ENCODE measurements at regions not wholly inside any gene's neighbourhood (a gene's known extent, or its start where the extent isn't known, plus 50 kb on each side); places are given as distances from the start of the nearest gene placed in this dataset.
"Not testable (repeated sequence)": the region's sequence is repeated elsewhere in the genome, so short reads cannot be mapped to it uniquely, and the experiment has no call there.

DNA sequence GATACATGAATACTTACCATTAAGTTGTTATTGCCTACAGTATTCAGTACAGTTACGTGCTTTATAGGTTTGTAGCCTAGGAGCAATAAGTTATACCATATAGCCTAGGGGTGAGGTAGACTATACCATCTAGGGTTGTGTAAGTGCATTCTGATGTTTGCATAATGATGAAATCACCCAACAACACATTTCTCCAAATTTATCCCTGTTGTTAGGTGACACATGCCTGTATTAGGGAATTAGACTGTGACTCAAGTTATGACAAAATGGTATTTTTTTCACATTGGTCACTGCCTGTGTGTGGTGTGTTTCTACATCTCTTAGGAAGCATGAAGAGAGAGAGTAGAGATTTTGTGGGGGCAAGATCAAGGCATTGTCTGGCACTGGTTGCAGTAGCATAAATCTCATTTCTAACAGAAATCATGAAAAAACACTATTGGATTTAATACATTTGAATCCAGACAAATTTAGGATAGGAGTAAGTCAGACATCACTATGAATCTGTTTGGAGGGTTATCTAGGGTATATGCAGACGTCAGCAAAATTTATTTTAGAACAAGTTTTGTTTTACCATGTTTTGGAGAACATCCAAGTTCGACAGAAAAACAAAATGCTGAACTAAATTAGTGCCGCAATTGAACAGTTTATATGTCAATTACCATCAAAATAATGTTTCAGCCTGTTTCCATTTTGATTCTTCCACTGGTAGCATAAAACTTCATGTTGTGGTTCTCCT, 332.1 kb downstream of the LMO7 start:
- ATAC-seq (no peak), DNase-seq (no peak)
- no peaks in the 10 kb centered on the region for H3K9me3 ChIP-seq (ENCODE audit: control insufficient read depth, low read length)
- no peak overlapping the region for H3K4me3 ChIP-seq (ENCODE audit: low read length)
- intact Hi-C loops (cut with DNase I): no loop called here
- no peak overlapping the region for H3K27ac ChIP-seq (ENCODE audit: low read length)
- H3K27me3 ChIP-seq (ENCODE audit: control insufficient read depth, insufficient read depth): no peaks in the 10 kb centered on the region
- peaks cover 2% of the 10 kb centered on the region for H3K4me1 ChIP-seq (ENCODE audit: control insufficient read depth, insufficient read depth, low read length)
- 72% methylated on average over 4 of the region's 4 CpGs for WGBS

DNA sequence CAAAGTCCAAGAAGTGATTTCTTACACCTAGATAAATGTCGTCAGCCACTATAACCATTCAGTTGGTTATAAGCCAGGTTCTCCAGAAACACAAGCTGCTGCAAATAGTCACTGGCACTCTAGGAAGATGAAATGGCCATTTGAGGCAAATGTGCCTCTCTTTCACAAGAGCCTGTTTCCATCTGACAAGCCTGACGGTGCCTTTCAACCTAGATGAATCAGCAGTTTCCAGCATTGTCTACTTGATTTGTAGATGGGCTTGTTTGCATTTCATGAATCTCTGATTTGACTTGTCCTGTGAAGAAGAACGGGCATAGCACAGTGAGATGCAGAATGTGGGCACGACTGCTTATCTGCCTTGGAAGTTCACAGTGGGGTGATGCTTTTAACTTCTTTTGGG, 327.2 kb downstream of the LMO7 start:
- no peak overlapping the region for H3K27ac ChIP-seq (ENCODE audit: low read length)
- WGBS: 38% methylated on average over 4 of the region's 4 CpGs
- no peaks in the 10 kb centered on the region for H3K27me3 ChIP-seq (ENCODE audit: control insufficient read depth, insufficient read depth)
- no peak overlapping the region for H3K4me3 ChIP-seq (ENCODE audit: low read length)
- peaks cover 3% of the 10 kb centered on the region for H3K4me1 ChIP-seq (ENCODE audit: control insufficient read depth, insufficient read depth, low read length)
- H3K9me3 ChIP-seq (ENCODE audit: control insufficient read depth, low read length): no peaks in the 10 kb centered on the region
- DNase-seq (no peak), ATAC-seq (no peak)
- intact Hi-C loops (cut with DNase I): no loop called here

DNA sequence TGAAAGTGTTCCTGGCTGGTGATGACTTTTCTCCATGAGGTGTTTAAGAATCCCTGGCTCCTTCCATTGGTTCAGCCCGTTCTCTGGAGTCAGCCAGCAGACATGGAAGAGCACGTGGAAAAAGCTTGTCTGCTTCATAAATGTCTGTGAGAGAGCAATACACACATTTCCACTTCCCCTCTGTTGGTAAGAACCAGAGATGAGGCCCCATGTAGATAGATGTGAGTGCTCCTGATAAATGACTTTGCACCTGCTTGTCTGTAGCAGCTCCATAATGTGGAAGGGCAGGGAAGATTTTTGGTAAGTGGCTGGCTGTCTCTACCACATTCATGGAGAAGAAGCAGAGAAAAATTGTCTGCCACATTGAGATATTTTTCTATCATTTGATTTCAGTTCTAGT, 325.8 kb downstream of the LMO7 start:
- no peak overlapping the region for H3K27ac ChIP-seq (ENCODE audit: low read length)
- no peaks in the 10 kb centered on the region for H3K9me3 ChIP-seq (ENCODE audit: control insufficient read depth, low read length)
- no peak for DNase-seq
- H3K27me3 ChIP-seq (ENCODE audit: control insufficient read depth, insufficient read depth): no peaks in the 10 kb centered on the region
- no peak for ATAC-seq
- H3K4me3 ChIP-seq (ENCODE audit: low read length): no peak overlapping the region
- WGBS: 50% methylated on average over 2 of the region's 2 CpGs
- intact Hi-C loops (cut with DNase I): no loop called here
- peaks cover 3% of the 10 kb centered on the region for H3K4me1 ChIP-seq (ENCODE audit: control insufficient read depth, insufficient read depth, low read length)

DNA sequence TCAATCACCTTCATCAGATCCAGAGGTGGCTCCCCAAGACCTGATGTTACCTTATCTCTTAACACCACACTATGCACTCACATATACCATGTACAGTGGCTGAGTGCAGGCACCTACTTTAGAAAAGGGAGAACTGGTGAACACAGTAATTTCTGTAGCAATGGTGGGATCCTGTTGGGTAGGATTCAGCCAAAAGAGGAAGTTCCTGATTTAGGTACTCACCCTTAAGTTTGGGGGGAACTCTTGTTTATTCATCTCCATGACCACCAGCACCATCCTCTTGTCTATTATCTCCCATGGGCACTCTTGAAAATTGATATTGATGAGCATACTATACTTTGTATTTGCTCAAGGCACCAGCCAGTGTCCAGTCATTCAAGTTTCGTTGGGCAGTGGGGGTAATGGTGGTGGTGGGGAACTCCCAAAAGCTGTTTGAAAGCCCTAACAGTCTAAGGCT, 324.4 kb downstream of the LMO7 start:
- 81% methylated on average over 1 of the region's 1 CpG for WGBS
- ATAC-seq (no peak), DNase-seq (no peak)
- Histone ChIP-seq H3K4me3 (ENCODE audit: low read length) (no peak overlapping the region), H3K9me3 (ENCODE audit: control insufficient read depth, low read length) (no peaks in the 10 kb centered on the region), H3K27ac (ENCODE audit: low read length) (no peak overlapping the region), H3K27me3 (ENCODE audit: control insufficient read depth, insufficient read depth) (no peaks in the 10 kb centered on the region), H3K4me1 (ENCODE audit: control insufficient read depth, insufficient read depth, low read length) (peaks cover 3% of the 10 kb centered on the region)
- intact Hi-C loops (cut with DNase I): no loop called here

DNA sequence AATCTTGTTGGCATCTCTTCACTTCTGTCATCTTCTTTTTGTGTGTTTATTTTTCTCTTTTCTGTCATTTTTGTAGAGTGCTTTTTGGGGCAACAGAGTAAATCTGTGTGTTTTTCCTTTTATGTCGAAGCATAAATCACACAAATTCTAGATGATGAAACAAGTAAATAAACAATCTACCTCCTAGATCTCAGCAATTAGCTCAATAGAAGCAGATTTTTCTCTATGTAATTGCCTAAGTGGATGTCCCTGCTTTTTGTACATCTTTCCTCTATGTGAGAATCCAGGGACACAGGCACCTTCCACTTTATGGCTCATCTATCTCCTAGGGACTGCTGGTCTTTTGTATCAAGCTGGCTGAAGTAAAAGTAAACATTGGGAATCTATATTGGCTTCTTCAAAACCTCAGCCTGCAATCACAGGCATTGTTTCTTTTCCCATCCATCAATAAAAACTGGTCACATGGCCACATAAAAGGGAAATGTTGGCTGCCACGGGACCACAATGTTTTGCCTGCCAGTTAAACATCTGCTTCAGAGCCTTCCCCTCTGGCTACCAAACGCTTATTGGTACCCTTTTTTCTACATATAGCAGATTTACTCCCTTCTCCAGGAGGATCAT, 323.8 kb downstream of the LMO7 start:
- ATAC-seq (no peak), DNase-seq (no peak)
- no peak overlapping the region for H3K4me3 ChIP-seq (ENCODE audit: low read length)
- H3K4me1 ChIP-seq (ENCODE audit: control insufficient read depth, insufficient read depth, low read length): peaks cover 3% of the 10 kb centered on the region
- H3K27me3 ChIP-seq (ENCODE audit: control insufficient read depth, insufficient read depth): no peaks in the 10 kb centered on the region
- 67% methylated on average over 3 of the region's 3 CpGs for WGBS
- intact Hi-C loops (cut with DNase I): no loop called here
- no peaks in the 10 kb centered on the region for H3K9me3 ChIP-seq (ENCODE audit: control insufficient read depth, low read length)
- H3K27ac ChIP-seq (ENCODE audit: low read length): no peak overlapping the region

DNA sequence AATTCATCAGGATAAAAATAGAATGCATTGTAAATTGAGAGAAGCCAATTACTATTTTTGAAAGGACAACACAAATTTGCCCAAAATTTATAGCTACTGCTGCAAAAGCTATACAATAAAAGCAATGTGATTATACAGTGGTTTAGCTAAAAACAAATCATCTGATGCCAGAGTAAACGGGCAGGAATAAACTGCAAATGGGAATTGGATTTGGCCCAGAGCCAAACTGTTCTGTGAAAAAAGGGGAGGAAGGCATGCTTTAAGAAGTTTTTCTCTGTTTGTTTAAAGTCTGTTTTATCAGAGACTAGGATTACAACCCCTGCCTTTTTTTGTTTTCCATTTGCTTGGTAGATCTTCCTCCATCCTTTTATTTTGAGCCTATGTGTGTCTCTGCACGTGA, 317.5 kb downstream of the LMO7 start:
- intact Hi-C loops (cut with DNase I); DNase-seq; H3K4me3 ChIP-seq (ENCODE audit: low read length); H3K27me3 ChIP-seq (ENCODE audit: control insufficient read depth, insufficient read depth); H3K27ac ChIP-seq (ENCODE audit: low read length); ATAC-seq; H3K4me1 ChIP-seq (ENCODE audit: control insufficient read depth, insufficient read depth, low read length); H3K9me3 ChIP-seq (ENCODE audit: control insufficient read depth, low read length): not testable (repeated sequence)
- WGBS: 69% methylated on average over 2 of the region's 2 CpGs

DNA sequence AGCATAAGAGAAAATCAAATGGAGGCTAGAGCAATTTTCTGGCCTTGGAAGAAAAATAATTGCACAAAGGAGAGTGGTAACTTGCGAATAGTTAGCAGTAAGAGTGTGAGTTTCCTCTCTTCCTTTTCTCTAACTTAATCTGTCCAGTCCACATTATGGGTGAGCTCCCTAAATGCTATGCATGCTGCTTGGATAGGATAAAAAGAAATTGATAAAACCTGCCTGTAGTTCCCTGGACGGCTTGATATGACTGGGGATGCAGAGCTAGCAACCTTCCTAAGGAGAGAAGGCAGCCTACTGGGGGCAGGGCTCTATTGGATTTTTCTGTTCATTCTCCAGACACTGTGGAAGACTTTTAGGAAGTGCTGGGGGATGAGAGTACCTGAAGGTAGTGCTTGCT, 311.3 kb downstream of the LMO7 start:
- Histone ChIP-seq H3K27ac (ENCODE audit: low read length) (no peak overlapping the region), H3K27me3 (ENCODE audit: control insufficient read depth, insufficient read depth) (no peaks in the 10 kb centered on the region), H3K4me3 (ENCODE audit: low read length) (no peak overlapping the region), H3K9me3 (ENCODE audit: control insufficient read depth, low read length) (no peaks in the 10 kb centered on the region), H3K4me1 (ENCODE audit: control insufficient read depth, insufficient read depth, low read length) (no peaks in the 10 kb centered on the region)
- no peak for ATAC-seq
- no peak for DNase-seq
- WGBS: 84% methylated on average over 2 of the region's 2 CpGs
- intact Hi-C loops (cut with DNase I): no loop called here

DNA sequence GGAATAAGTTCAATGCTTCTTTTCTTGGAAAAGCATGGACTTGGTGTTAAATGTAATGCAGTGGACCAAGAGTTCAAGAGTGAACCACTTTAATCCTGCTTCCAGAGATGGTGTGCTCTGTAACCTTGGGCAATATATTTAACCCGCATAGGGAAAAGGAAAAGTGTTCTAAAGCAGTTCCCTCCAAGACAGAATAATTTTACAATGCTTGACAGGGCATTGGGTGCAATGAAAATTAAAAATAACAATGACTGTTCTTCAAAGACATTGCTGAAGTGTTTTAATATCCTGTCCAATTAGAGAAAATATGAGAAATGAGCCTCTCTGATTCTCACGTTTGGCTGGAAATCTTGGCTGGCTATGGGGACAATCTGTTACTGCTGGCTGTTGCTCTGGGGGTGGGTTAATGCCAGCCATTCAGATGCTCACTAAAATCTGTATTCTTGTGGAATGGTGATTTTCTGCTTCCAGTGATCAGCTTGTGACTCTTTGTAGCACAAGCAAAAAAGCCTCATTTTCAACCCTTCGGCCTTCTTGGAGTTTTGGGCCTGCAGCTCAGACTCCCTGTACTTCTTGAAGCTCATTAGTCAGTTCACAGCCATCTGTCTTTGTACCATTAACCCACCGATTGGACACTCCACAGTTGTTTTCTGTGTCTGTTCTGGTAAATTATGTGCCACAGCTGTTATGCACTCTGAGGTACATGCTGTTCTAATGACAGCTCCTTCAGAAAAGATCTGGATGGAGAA, 310.6 kb downstream of the LMO7 start:
- no peaks in the 10 kb centered on the region for H3K4me1 ChIP-seq (ENCODE audit: control insufficient read depth, insufficient read depth, low read length)
- no peak overlapping the region for H3K27ac ChIP-seq (ENCODE audit: low read length)
- no peaks in the 10 kb centered on the region for H3K9me3 ChIP-seq (ENCODE audit: control insufficient read depth, low read length)
- H3K27me3 ChIP-seq (ENCODE audit: control insufficient read depth, insufficient read depth): no peaks in the 10 kb centered on the region
- 52% methylated on average over 4 of the region's 4 CpGs for whole genome bisulfite sequencing
- H3K4me3 ChIP-seq (ENCODE audit: low read length): no peak overlapping the region
- DNase-seq (no peak), ATAC-seq (no peak)
- intact Hi-C loops (cut with DNase I): no loop called here

DNA sequence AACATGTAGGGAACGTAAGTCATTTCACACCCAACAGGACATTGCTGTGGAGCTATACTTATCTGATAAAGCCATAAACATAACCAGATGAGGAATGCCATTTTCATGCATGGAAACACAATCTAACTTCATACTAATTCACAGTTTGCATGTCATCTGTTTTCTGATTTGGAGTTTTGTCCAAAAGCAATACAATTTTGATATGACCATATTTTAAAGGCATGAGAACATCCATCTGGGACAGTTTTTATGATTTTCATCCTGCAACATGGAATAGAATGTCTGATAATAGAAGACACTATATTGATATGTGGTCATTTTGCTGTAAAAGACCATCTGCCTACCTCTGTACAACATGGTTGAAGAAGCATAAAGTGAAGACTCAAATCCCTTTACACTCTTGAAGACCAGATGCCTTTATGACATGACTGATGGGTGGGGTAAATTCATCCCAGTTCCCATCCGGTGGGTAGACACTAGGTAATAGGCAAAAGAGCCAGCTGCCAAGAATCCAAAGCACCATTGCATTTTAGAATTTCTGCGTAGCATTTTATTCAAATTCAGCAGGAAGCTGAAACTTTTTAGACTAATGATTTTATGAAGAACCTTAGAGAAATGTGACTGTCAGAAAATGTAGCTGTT, 309.8 kb downstream of the LMO7 start:
- ATAC-seq: no peak
- Histone ChIP-seq H3K27ac (ENCODE audit: low read length) (no peak overlapping the region), H3K4me3 (ENCODE audit: low read length) (no peak overlapping the region), H3K9me3 (ENCODE audit: control insufficient read depth, low read length) (no peaks in the 10 kb centered on the region), H3K27me3 (ENCODE audit: control insufficient read depth, insufficient read depth) (no peaks in the 10 kb centered on the region), H3K4me1 (ENCODE audit: control insufficient read depth, insufficient read depth, low read length) (no peaks in the 10 kb centered on the region)
- 81% methylated on average over 3 of the region's 3 CpGs for WGBS
- intact Hi-C loops (cut with DNase I): no loop called here
- DNase-seq: no peak

DNA sequence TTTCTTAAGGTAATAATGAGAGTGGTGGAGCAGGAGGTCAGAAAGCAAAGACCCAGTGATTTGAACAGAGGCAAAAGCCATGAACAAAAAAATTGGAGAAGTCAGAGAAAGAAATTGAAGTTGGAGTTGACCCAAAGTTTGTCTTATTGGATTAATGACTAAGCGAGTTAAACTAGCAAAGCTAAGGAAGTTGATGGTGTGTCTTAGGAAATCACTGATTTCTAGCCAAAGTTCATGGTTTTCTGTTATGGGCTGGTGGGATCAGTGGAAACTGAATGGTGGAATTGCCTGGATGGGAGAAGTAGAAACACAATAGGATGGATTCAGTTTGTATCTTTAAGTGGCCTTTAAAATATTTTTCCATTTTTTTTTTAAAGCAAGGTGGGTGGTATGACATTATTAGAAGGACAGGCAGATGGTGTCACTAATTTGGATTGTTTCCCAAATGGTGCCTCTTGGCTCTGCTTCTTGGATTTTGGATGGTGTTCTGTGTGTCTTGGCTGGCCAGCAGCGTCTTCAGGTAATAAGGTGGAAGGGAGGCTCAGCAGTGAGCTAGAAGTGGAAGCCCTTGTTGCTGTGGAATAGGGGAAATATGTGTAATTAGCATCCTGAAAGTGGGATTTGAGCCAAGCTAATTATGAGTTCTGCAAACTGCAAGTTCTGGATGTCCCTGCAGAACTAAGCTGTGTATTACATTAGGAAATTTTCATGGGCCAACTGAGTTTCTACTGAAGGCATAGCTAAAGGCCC, 302.9 kb downstream of the LMO7 start:
- 66% methylated on average over 2 of the region's 2 CpGs for WGBS
- DNase-seq: no peak
- intact Hi-C loops (cut with DNase I): no loop called here
- Histone ChIP-seq H3K27ac (ENCODE audit: low read length) (no peak overlapping the region), H3K27me3 (ENCODE audit: control insufficient read depth, insufficient read depth) (no peaks in the 10 kb centered on the region), H3K4me1 (ENCODE audit: control insufficient read depth, insufficient read depth, low read length) (no peaks in the 10 kb centered on the region), H3K9me3 (ENCODE audit: control insufficient read depth, low read length) (no peaks in the 10 kb centered on the region), H3K4me3 (ENCODE audit: low read length) (no peak overlapping the region)
- ATAC-seq: no peak
